PFSK-1 (cell line): ENCODE measurements at regions not wholly inside any gene's neighbourhood (a gene's known extent, or its start where the extent isn't known, plus 50 kb on each side); places are given as distances from the start of the nearest gene placed in this dataset.

Experiments used
- FOXP2 ChIP-seq: optimal IDR thresholded peaks from 2 replicates; pipeline ENCODE3; 2011; ENCODE audit warnings: borderline replicate concordance, control low read depth, inconsistent platforms; ENCODE audit not compliant: insufficient read depth; ENCODE audit errors: extremely low read length, extremely low read depth
- POLR2AphosphoS5 ChIP-seq: IDR thresholded peaks from 2 replicates; pipeline ENCODE4 v1.6.1; 2012; ENCODE audit warnings: low read depth, mild to moderate bottlenecking, control low read depth, low read length, moderate library complexity
- REST ChIP-seq, 2 experiments: IDR thresholded peaks; 2 replicates each; pipeline versions ENCODE4 v1.6.1 to v1.8.0; 2011 to 2012; ENCODE audit warnings: low read depth in 2 of 2, low read length in 2 of 2, control low read depth in 1 of 2, inconsistent platforms in 1 of 2, mild to moderate bottlenecking in 1 of 2, moderate library complexity in 1 of 2; ENCODE audit not compliant: insufficient read depth in 1 of 2
- SIN3A ChIP-seq: IDR thresholded peaks from 2 replicates; pipeline ENCODE4 v1.6.1; 2012; ENCODE audit warnings: mild to moderate bottlenecking, low read length, moderate library complexity, borderline replicate concordance; ENCODE audit not compliant: insufficient read depth
- TAF1 ChIP-seq: IDR thresholded peaks from 2 replicates; pipeline ENCODE4 v1.6.1; 2012; ENCODE audit warnings: low read length, control low read depth, borderline replicate concordance; ENCODE audit not compliant: insufficient read depth

- TF ChIP-seq POLR2AphosphoS5 (no peak), REST (IDR thresholded peaks at IDR 0.05; ENCODE audit: insufficient read depth in 1 of 2, low read depth in 2 of 2, low read length in 2 of 2) (no peak), SIN3A (no peak), TAF1 (no peak), FOXP2 (no peak)
These were observed 1625.7 kb upstream of the SLC10A2 start for GRCh38 chr13:104691767-104692467.
